CD4-positive, CD25-positive, alpha-beta regulatory T cell (primary cell): ENCODE measurements at regions not wholly inside any gene's neighbourhood (a gene's known extent, or its start where the extent isn't known, plus 50 kb on each side); places are given as distances from the start of the nearest gene placed in this dataset.

Source experiments
- ATAC-seq, 2 donors: fragments of 150-1000 bp; cut with Tn5 transposase; one replicate each; pipeline ENCODE4 v1.10.0; 2021; ENCODE audit warnings: low read depth in 2 of 2, moderate number of reproducible peaks in 2 of 2, moderate library complexity in 1 of 2
- DNase-seq, 3 donors: peaks; one replicate each; pipeline versions ENCODE4 v3.0.0 to v3.0.0-alpha.2; 2012 to 2022; ENCODE audit warnings: mixed read lengths in 1 of 3
- H3K27ac ChIP-seq: one replicate; pipeline ENCODE4 v1.7.0; 2013; ENCODE audit warnings: mild to moderate bottlenecking, low read length; ENCODE audit not compliant: insufficient read depth, poor library complexity, severe bottlenecking
- H3K27me3 ChIP-seq: one replicate; pipeline ENCODE4 v1.7.0; 2013; ENCODE audit warnings: low read length; ENCODE audit not compliant: control insufficient read depth, insufficient read depth
- H3K36me3 ChIP-seq: one replicate; pipeline ENCODE4 v1.7.0; 2013; ENCODE audit warnings: mild to moderate bottlenecking, low read length, moderate library complexity; ENCODE audit not compliant: control insufficient read depth, insufficient read depth
- H3K4me1 ChIP-seq: 2 replicates; pipeline ENCODE4 v1.7.0; 2013; ENCODE audit warnings: mild to moderate bottlenecking, low read length; ENCODE audit not compliant: insufficient read depth, control insufficient read depth, poor library complexity, severe bottlenecking
- H3K4me3 ChIP-seq: one replicate; pipeline ENCODE4 v1.7.0; 2013; ENCODE audit warnings: low read depth, mild to moderate bottlenecking, low read length, moderate library complexity
- H3K9me3 ChIP-seq, 2 experiments: 1 replicate in 1 of 2; 2 replicates in 1 of 2; pipeline ENCODE4 v1.7.0; 2013; ENCODE audit warnings: low read length in 2 of 2, mild to moderate bottlenecking in 1 of 2, moderate library complexity in 1 of 2; ENCODE audit not compliant: control insufficient read depth in 2 of 2
- H3K27ac Mint-ChIP-seq, 3 donors: one replicate each; pipeline ENCODE4 v1.8.0; 2020 to 2022; ENCODE audit warnings: mild to moderate bottlenecking in 3 of 3, mixed read lengths in 3 of 3, moderate library complexity in 2 of 3
- H3K27me3 Mint-ChIP-seq: one replicate; pipeline ENCODE4 v1.8.0; 2022; ENCODE audit warnings: mild to moderate bottlenecking, mixed read lengths
- H3K36me3 Mint-ChIP-seq: one replicate; pipeline ENCODE4 v1.8.0; 2020; ENCODE audit warnings: mixed read lengths
- H3K4me1 Mint-ChIP-seq, 4 donors: one replicate each; pipeline ENCODE4 v1.8.0; 2020 to 2022; ENCODE audit warnings: mixed read lengths in 4 of 4, mild to moderate bottlenecking in 1 of 4
- H3K4me3 Mint-ChIP-seq, 4 donors: one replicate each; pipeline ENCODE4 v1.8.0; 2020 to 2022; ENCODE audit warnings: mild to moderate bottlenecking in 4 of 4, mixed read lengths in 4 of 4, moderate library complexity in 3 of 4
- H3K9me3 Mint-ChIP-seq, 7 donors: one replicate each; pipeline ENCODE4 v1.8.0; 2020 to 2022; ENCODE audit warnings: mixed read lengths in 7 of 7, mild to moderate bottlenecking in 3 of 7, moderate library complexity in 2 of 7

DNA sequence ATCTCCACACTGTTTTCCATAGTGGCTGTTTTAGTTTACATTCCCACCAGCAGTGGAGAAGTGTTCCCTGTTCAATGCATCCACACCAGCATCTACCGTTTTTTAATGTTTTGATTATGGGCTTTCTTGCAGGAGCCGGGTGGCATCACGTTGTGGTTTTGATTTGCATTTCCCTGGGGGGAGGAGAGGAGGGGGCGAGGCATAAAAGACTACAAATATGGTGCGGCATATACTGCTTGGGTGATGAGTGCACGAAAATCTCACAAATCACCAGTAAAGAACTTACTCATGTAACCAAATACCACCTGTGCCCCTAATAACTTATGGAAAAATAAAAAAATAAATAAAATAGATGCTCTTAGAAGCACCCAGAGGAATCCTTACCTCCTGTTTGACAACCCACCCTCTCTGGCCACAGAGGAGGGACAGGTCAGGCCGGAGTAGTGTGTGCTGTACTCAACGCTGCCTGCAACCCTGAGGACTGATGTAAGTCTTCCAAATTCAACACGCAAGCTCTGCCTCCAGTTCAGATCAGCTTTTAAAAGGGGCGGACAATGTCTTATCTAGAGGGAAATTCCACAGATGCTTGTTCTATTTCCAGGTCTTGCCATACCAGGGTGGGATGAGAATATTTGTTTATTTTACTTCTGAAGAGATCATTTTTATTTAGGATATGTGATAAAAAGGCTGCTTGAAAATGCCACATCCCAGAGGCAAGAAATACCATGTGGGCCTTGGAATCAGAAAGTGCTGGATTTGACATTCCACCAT is 329.6 kb upstream of the B3GAT1 start:
- Mint-ChIP-seq H3K9me3 (peaks cover 0 to 3% (median 0%) of the 10 kb centered on the region in 7 donors), H3K27me3 (no peaks in the 10 kb centered on the region), H3K27ac (no peak overlapping the region), H3K4me1 (no peaks in the 10 kb centered on the region), H3K4me3 (no peak overlapping the region), H3K36me3 (no peaks in the 10 kb centered on the region)
- DNase-seq (no peak), ATAC-seq (no peak)
- H3K4me3 ChIP-seq = no peak overlapping the region
- no peak overlapping the region for H3K27ac ChIP-seq
- no peaks in the 10 kb centered on the region for H3K27me3 ChIP-seq
- H3K36me3 ChIP-seq = no peaks in the 10 kb centered on the region
- no peaks in the 10 kb centered on the region for H3K4me1 ChIP-seq
- no peaks in the 10 kb centered on the region for H3K9me3 ChIP-seq

GRCh38 chr11:134740590-134741261 is 328.7 kb upstream of the B3GAT1 start:
- H3K27me3 ChIP-seq = no peaks in the 10 kb centered on the region
- Mint-ChIP-seq H3K4me1 (no peaks in the 10 kb centered on the region), H3K27me3 (no peaks in the 10 kb centered on the region), H3K4me3 (no peak overlapping the region), H3K36me3 (no peaks in the 10 kb centered on the region), H3K27ac (no peak overlapping the region), H3K9me3 (peaks cover 0 to 3% (median 0%) of the 10 kb centered on the region in 7 donors)
- DNase-seq (no peak), ATAC-seq (no peak)
- H3K4me1 ChIP-seq = no peaks in the 10 kb centered on the region
- H3K4me3 ChIP-seq = no peak overlapping the region
- H3K36me3 ChIP-seq = no peaks in the 10 kb centered on the region
- no peaks in the 10 kb centered on the region for H3K9me3 ChIP-seq
- no peak overlapping the region for H3K27ac ChIP-seq

- Histone ChIP-seq H3K27ac (no peak overlapping the region), H3K4me1 (no peaks in the 10 kb centered on the region), H3K36me3 (no peaks in the 10 kb centered on the region), H3K27me3 (no peaks in the 10 kb centered on the region), H3K9me3 (no peaks in the 10 kb centered on the region), H3K4me3 (no peak overlapping the region)
- Mint-ChIP-seq H3K4me1 (no peaks in the 10 kb centered on the region), H3K27me3 (no peaks in the 10 kb centered on the region), H3K36me3 (no peaks in the 10 kb centered on the region), H3K4me3 (no peak overlapping the region), H3K9me3 (no peaks in the 10 kb centered on the region), H3K27ac (no peak overlapping the region)
- DNase-seq (no peak), ATAC-seq (no peak)
Observed at GRCh38 chr11:134739136-134739535, 327.1 kb upstream of the B3GAT1 start.

GRCh38 chr11:134738581-134738980 is 326.5 kb upstream of the B3GAT1 start:
- no peaks in the 10 kb centered on the region for H3K36me3 Mint-ChIP-seq

GRCh38 chr11:134737563-134738510 is 325.8 kb upstream of the B3GAT1 start:
- Histone ChIP-seq H3K36me3 (no peaks in the 10 kb centered on the region), H3K27ac (no peak overlapping the region), H3K9me3 (no peaks in the 10 kb centered on the region), H3K4me3 (no peak overlapping the region), H3K4me1 (no peaks in the 10 kb centered on the region), H3K27me3 (no peaks in the 10 kb centered on the region)
- Mint-ChIP-seq H3K27me3 (no peaks in the 10 kb centered on the region), H3K4me3 (no peak overlapping the region), H3K9me3 (no peaks in the 10 kb centered on the region), H3K4me1 (no peaks in the 10 kb centered on the region), H3K36me3 (no peaks in the 10 kb centered on the region), H3K27ac (no peak overlapping the region)
- no peak for ATAC-seq
- no peak for DNase-seq

More at GRCh38 chr11:134738581-134738980, 326.5 kb upstream of the B3GAT1 start:
- H3K4me3 Mint-ChIP-seq = no peak overlapping the region
- no peaks in the 10 kb centered on the region for H3K4me1 Mint-ChIP-seq
- Histone ChIP-seq H3K9me3 (no peaks in the 10 kb centered on the region), H3K27me3 (no peaks in the 10 kb centered on the region), H3K4me1 (no peaks in the 10 kb centered on the region), H3K27ac (no peak overlapping the region), H3K36me3 (no peaks in the 10 kb centered on the region), H3K4me3 (no peak overlapping the region)
- no peak overlapping the region for H3K27ac Mint-ChIP-seq
- DNase-seq = no peak
- H3K9me3 Mint-ChIP-seq = no peaks in the 10 kb centered on the region
- H3K27me3 Mint-ChIP-seq = no peaks in the 10 kb centered on the region
- no peak for ATAC-seq

GRCh38 chr11:134736251-134736947 is 324.4 kb upstream of the B3GAT1 start:
- Mint-ChIP-seq H3K27ac (no peak overlapping the region), H3K4me1 (no peaks in the 10 kb centered on the region), H3K9me3 (no peaks in the 10 kb centered on the region), H3K4me3 (no peak overlapping the region), H3K36me3 (no peaks in the 10 kb centered on the region), H3K27me3 (no peaks in the 10 kb centered on the region)
- Histone ChIP-seq H3K27me3 (no peaks in the 10 kb centered on the region), H3K4me1 (no peaks in the 10 kb centered on the region), H3K4me3 (no peak overlapping the region), H3K27ac (no peak overlapping the region), H3K36me3 (no peaks in the 10 kb centered on the region), H3K9me3 (no peaks in the 10 kb centered on the region)
- no peak for DNase-seq
- no peak for ATAC-seq

DNA sequence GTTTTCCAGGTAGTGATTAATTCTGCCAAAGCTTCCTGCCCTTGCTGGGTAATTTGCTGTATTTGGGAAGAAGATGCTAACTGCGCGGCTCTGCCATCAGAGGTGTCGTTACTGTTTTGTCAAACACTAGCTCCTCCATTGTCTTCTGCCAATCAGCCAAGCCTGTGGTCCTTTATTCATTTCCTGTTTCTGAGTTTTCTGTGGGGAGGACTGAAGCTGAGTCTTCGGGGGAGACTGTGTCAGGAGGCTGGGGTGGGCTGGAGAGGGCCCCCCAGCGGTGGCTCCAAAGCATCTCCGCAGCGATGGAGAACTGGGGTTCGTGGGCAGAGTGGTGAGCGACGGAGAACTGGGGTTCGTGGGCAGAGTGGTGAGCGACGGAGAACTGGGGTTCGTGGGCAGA is 322.9 kb upstream of the B3GAT1 start:
- no peak overlapping the region for H3K27ac Mint-ChIP-seq
- no peak overlapping the region for H3K4me3 Mint-ChIP-seq
- Histone ChIP-seq H3K27ac (no peak overlapping the region), H3K4me1 (no peaks in the 10 kb centered on the region), H3K4me3 (no peak overlapping the region), H3K27me3 (no peaks in the 10 kb centered on the region), H3K9me3 (no peaks in the 10 kb centered on the region), H3K36me3 (no peaks in the 10 kb centered on the region)
- no peaks in the 10 kb centered on the region for H3K4me1 Mint-ChIP-seq
- H3K36me3 Mint-ChIP-seq = no peaks in the 10 kb centered on the region
- ATAC-seq (no peak), DNase-seq (no peak)
- no peaks in the 10 kb centered on the region for H3K9me3 Mint-ChIP-seq
- no peaks in the 10 kb centered on the region for H3K27me3 Mint-ChIP-seq
